ENCODE measurements at regions not wholly inside any gene's neighbourhood (a gene's known extent, or its start where the extent isn't known, plus 50 kb on each side); places are given as distances from the start of the nearest gene placed in this dataset.

- H3K79me2 ChIP-seq (ENCODE audit: insufficient read depth, low read length) = no peaks in the 10 kb centered on the region
- H3K27me3 ChIP-seq (ENCODE audit: insufficient read depth, low read length) = no peaks in the 10 kb centered on the region; the same call in 1 of the 2 replicates
- POLR2A ChIA-PET = interaction anchor here (1.2 kb wide), 1 partner anchor 11 kb away, joined by 3 read pairs; no protein-coding TSS in a partner anchor
- H3K9ac ChIP-seq (ENCODE audit: low read length) = no peak overlapping the region
- no peak for TF ChIP-seq CTCF (IDR thresholded peaks at IDR 0.05 in 2 of 3, conservative IDR thresholded peaks at IDR 0.05 in 1 of 3; ENCODE audit: borderline replicate concordance in 1 of 3, insufficient read depth in 1 of 3, low read depth in 2 of 3, low read length in 2 of 3)
- TF ChIP-seq TCF7L2 (IDR thresholded peaks at IDR 0.05; ENCODE audit: borderline replicate concordance, extremely low read depth, insufficient read depth, insufficient read length) = no peak
- TF ChIP-seq ATF3 (IDR thresholded peaks at IDR 0.05) = no peak
- TF ChIP-seq EGR1 (IDR thresholded peaks at IDR 0.05; ENCODE audit: low read depth) = no peak
- no peak for TF ChIP-seq SP1 (IDR thresholded peaks at IDR 0.05; ENCODE audit: low read depth)
- TF ChIP-seq ZNF274 (IDR thresholded peaks at IDR 0.05; ENCODE audit: low read depth, low read length) = no peak
- TF ChIP-seq FOSL1 (IDR thresholded peaks at IDR 0.05; ENCODE audit: low read depth) = no peak
- TF ChIP-seq POLR2A (IDR thresholded peaks at IDR 0.05; ENCODE audit: borderline replicate concordance, extremely low read depth, insufficient read depth, insufficient read length) = no peak
- TF ChIP-seq SIN3A (IDR thresholded peaks at IDR 0.05; ENCODE audit: low read depth) = no peak
- no peak for TF ChIP-seq POLR2AphosphoS5 (IDR thresholded peaks at IDR 0.05; ENCODE audit: low read depth, low read length)
- no peak for TF ChIP-seq CBX3 (IDR thresholded peaks at IDR 0.05; ENCODE audit: low read depth)
- no peak for TF ChIP-seq RAD21 (IDR thresholded peaks at IDR 0.05; ENCODE audit: low read depth)
- TF ChIP-seq ZFX (IDR thresholded peaks at IDR 0.05) = no peak
- no peak for TF ChIP-seq SRF (IDR thresholded peaks at IDR 0.05; ENCODE audit: low read depth)
- no peak for TF ChIP-seq YY1 (IDR thresholded peaks at IDR 0.05; ENCODE audit: extremely low read depth, insufficient replicate concordance, low read depth, low read length)
- no peak for TF ChIP-seq JUND (IDR thresholded peaks at IDR 0.05)
- TF ChIP-seq MAX (IDR thresholded peaks at IDR 0.05) = no peak
- TF ChIP-seq CEBPB (IDR thresholded peaks at IDR 0.05; ENCODE audit: low read depth) = no peak
- H3K4me2 ChIP-seq (ENCODE audit: low read length) = no peak overlapping the region
- H3K4me1 ChIP-seq (ENCODE audit: control insufficient read depth in 1 of 2, insufficient read depth in 2 of 2, low read length in 2 of 2) = no peaks in the 10 kb centered on the region
- RAD21 ChIA-PET (ENCODE audit: low non-redundant PET in 1 of 2, low total read pairs in 2 of 2, uncharacterized antibody in 2 of 2, unreplicated experiment in 2 of 2) = no interaction called here
- no peaks in the 10 kb centered on the region for H4K20me1 ChIP-seq (ENCODE audit: insufficient read depth)
- BruUV-seq (replicated peaks) = no TSS peak
- no peak overlapping the region for H3K4me3 ChIP-seq (replicated peaks in 1 of 2; ENCODE audit: low read depth in 1 of 2, low read length in 2 of 2)
- ATAC-seq (no peak), DNase-seq (ENCODE audit: low read depth, low spot score) (no peak)
- intact Hi-C loops (cut with micrococcal nuclease) = no loop called here
- CTCF ChIA-PET = no interaction called here
- H3K27ac ChIP-seq (ENCODE audit: low read depth, low read length) = no peak overlapping the region
- H3K36me3 ChIP-seq (ENCODE audit: control insufficient read depth in 1 of 2, insufficient read depth in 2 of 2, low read length in 2 of 2) = no peaks in the 10 kb centered on the region
- H3K9me3 ChIP-seq (ENCODE audit: control insufficient read depth in 1 of 2, insufficient read depth in 1 of 2, low read depth in 1 of 2, low read length in 2 of 2) = no peaks in the 10 kb centered on the region
- no peak overlapping the region for H2AFZ ChIP-seq (ENCODE audit: low read depth, low read length, poor library complexity, severe bottlenecking)
- H3K9me2 ChIP-seq (ENCODE audit: insufficient read depth) = no peaks in the 10 kb centered on the region
These were observed 181.2 kb downstream of the CHD9NB start for GRCh38 chr16:52871481-52871880.

Measured in HCT116 (cell line).